Stimulated activated CD4-positive, alpha-beta T cell treated with anti-CD3 and anti-CD28 coated beads, TNF-alpha, amount 100 ng/mL, for 1 hour (primary cell): ENCODE measurements at regions not wholly inside any gene's neighbourhood (a gene's known extent, or its start where the extent isn't known, plus 50 kb on each side); places are given as distances from the start of the nearest gene placed in this dataset.

Experiments used
- DNase-seq, 3 donors: peaks; one replicate each; pipeline ENCODE4 v3.0.0-alpha.2; 2020; ENCODE audit warnings: low read depth in 3 of 3, low spot score in 1 of 3

DNA sequence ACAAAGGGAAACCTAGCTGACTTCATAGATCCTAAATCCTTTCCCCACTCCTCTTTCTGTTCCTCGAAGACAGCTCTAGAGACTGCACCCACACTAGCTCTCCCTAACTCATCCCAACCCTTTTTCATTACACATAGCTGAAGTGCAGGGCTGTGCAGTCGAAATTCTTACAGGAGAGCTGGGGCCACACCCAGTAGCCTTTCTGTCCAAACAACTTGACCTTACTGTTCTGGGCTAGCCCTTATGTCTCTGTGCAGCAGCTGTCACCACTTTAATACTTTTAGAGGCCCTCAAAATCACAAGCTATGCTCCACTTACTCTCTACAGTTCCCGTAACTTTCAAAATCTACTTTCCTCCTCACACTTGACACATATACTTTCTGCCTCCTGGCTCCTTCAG is 666.1 kb upstream of the PKDCC start:
- no peak for DNase-seq

DNA sequence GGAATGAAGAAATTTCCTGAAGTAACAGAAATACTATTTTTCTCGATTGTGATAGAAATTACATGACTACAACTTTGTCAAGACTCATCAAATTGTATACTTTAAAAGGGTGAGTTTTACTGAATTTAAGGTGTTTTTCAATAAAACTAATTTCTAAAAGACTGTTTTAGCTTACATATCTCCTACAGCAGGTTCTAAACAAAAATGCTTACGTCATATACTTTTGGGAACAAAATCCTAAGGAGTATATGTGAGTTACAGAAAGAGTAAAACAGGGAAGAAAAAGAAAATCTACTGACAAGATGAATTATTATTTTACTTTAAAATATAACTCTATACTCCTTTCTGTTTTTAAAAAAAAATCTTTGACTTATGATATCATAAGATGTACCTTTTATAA is 660.3 kb upstream of the PKDCC start:
- DNase-seq, result no peak

DNA sequence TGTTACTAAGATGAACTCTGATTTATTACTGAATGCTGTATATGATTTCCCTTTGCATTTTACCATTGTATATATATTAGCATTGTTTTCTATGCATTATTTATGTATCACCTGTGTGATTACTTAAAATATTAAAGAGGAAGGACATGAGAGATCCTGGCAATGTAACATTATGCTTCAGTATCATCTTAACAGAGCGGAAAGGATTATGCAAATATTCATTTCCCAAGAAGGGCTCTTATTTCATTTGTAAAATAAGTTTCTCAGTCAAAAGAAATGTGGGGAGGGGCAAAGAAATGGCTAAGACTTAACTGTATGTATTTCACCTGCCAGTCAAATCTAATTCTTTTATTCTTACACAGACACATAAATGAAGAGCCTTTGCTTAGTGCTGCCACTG is 654.2 kb upstream of the PKDCC start:
- DNase-seq, result no peak

DNA sequence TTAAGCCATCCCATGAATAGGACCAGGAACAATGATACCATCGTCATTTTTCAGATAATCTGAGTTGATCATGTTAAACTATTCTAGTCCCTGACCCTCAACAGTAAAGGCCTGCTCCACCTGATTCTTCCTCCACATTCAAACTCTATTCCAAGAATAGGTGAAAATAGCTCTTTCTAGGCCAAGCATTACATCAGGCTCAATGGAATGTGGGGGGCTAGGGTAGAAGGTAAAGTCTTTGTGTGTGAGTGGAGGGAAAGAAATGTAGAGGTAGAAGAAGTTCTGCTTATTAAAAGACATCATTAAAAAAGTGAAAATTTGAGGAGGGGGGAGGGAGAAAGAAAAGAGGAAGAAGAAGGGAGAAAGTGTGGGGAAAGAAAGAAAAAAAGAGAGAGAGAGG is 653.3 kb upstream of the PKDCC start:
- no peak for DNase-seq

DNA sequence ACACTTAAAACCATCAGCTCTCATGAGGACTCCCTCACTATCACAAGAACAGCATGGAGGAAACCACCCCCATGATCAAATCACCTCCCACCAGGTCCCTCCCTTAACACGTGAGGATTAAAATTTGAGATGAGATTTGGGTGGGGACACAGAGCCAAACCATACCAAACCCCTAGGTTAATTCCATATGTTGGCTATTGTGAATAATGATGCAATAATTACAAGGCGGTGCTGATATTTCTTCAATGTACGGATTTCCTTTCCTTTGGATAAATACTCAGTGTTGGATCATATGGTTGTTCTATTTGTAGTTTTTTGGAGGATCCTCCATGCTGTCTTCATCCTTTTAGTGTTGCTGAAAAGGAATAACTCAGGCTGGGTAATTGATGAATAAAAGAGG is 652.1 kb upstream of the PKDCC start:
- DNase-seq, result no peak

DNA sequence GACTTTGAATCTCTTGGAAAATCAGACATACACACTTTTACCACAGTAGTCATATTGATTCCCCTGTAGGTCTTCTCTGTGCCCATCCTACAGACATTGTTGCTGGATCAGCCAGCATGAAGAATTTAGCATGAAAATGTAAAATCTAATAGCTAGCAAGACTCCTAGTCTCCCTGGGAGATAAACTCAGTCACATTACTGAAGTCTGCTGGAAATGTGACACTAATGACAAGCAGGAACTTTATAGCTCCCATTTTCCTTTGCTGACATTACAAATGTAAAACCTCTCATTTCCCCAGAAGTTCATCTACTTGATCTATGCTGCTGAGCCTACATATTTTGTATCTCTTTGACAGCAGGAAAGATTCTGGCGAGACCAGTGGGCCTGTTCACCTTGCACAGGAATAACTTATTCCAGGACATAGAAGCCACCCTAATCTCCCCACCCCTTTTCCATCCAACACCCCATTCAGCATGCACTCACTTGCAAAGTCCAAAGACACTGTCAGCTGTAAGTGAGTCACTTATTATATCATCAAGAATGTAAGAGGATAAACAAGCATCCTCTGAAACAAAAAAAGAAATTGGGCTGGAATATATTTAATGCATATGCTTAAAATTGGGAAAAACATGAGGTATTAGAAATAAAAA is 648.3 kb upstream of the PKDCC start:
- no peak for DNase-seq

DNA sequence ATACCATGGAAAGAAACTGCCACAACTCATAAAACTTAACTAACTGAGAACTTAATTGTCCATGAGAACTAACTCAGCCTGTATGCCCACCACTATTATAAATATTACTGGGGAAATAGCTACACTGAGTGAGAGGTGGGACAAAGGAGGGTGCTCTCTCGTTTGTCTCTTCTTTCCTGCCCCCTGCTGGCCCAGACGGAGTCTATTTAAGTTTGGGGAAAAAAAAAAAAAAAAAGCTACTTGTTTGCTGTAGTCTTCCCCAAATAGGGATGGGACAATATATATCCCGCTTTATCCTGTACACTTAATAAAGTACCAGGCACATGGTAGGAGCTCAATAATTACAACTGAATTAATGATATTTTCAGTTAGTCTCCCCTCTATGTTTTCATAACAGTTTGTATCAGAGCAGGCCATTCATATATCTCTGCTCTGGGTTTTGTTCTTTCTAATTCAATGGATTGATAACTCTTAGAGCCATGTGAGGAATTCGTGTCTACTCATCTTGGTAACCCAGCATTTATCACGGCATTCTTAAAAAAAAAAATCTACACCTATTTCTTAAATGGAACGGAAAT is 647.6 kb upstream of the PKDCC start:
- no peak for DNase-seq

DNA sequence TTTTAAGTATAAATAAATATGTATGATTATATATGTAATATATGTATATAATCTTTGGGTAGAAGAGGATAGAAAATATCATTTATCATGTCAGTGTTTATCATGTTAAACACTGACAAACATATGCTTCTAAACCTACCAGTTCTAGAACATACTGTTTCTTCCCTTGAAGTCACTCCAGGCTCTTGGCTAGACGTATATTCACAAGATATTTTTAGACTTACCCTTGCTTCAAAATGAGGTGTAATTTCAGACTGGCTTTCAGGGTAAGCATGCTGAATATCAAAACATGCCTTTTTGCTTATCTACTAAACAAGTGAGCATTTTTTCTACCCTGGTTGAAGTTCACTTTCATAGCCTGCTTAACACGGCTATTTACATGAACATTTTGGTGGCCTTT is 642.4 kb upstream of the PKDCC start:
- DNase-seq, result no peak

DNA sequence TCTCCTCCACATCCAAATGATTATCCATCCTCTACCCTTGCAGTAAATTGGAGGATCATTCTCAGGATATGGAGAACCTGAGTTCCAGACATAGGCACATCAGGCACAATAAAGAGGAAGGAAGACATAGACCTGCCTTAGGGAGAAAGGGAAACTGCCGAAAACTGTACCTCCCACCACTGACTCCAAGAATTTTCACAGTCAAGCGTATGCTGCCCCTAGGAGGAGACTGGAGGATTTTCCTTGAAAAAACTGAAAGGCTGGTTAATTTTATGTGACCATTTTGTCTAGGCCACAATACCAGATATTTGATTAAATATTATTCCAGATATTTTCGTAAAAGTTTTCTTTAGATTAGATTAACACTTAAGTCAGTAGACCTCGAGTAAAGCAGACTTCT is 638.5 kb upstream of the PKDCC start:
- DNase-seq, result no peak

DNA sequence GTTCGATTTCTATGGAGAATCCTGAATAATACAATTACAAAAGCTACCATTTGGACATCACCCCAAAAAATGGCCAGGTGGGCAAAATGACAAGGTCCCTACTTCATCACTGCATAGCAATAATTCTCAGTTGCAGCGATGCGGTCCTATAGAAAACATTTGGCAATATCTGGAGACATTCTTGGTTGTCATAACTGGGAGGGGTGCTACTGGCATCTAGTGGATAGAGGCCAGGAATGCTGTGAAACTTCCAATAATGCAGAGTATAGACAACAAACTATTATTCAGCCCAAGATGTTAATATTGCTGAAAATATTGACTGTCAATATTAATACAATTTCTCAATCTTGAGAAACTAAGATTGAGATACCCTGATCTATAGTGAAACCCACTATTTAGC is 637.8 kb upstream of the PKDCC start:
- DNase-seq, result no peak

DNA sequence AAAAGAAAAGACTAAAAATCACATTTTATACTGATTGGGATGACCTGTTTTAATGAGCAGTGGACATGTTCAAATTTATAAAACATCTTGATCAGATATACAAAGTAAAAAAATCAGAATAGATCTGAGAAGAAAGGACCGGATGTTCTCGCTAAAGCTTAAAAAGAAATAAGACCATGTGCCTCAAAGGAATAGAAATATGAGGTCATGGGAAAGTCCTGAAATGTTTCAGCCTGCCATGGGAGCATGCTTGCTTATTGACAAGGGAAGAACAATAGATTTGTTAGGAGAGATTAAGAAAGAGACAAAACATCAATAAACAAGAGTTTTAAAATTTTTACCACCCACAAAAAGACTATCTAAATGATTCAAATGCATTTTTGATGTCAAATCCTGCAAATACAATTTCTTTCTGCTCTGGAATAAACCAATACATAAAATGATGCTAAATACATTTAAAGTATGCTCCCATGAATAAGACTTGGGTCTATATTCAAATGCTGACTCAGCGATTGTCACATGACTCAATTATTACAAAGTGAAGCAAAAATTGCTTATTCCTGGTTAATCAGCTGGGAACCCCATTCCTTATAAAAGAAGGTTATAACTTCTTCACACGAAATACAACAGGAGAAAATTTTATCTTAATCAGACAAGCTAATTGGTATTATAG is 633.9 kb upstream of the PKDCC start:
- no peak for DNase-seq

DNA sequence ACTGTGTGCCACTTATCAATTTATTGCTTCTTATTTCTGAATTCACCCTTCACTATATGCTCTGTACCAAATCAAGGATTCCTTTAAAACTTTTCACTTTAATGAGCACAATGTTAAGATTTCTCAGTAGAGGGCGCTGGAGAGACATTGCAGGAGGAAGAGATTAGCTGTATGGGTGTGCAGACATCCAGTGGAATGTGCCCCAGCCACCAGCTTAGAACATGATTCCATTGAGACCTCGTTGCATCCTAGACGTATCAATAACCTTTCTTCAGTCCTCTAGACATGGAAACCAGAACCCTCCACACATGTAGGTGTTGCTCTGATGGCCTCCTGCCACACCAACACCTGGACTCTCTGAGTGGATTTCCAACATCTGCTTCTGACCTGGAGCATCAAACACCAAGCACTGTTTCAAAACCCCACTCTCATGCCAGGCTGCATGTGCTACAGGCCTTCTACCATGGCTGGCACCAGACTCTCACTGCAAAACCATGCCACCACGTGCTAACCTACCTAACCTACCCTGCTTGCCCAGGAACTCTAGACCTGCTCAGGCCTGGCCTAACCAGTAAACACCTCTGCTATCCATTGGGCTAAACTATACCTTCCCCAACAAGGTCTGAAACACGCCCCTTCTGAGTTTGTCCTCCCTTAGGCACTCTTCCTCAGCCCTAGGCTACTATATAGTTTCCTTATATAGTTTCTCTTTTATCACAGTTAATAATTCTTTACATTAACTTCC is 633.2 kb upstream of the PKDCC start:
- DNase-seq, result no peak

DNA sequence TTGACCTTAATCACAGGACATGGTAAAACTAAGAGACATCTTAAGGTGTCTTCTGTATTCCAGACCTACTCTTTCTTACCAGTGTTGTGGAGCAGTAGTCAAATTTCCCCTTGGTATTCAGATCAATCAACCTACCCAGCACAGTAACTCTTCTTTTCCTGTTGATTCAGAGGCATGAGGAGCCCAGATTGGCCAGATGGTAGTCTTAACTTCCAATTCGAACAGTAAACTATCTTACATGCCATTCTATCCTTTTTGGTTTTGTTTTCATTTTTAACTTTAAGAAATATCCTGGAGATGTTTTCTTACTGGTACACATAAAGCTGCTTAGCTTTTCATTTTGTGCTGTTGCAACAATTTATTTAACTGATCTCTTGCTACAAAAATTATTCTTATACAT is 630.3 kb upstream of the PKDCC start:
- DNase-seq, result no peak

DNA sequence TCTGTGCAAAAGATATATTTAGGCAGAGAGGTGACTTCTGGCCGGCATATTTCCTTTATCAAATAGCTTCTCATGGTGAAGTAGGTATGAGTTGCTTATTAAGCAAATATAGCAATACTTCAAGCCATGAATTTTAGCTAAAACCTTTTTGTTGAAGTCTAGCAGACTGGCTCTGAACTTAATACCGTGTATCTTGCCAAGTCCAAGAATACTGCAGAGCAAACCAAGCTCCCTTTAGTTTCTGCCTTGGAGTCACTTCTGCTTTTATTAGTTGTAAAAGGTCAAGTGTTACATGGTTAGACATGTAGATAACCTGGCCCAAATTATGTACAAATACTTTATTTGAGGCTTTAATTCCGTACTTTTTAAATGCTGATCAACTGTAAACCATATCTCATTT is 627.6 kb upstream of the PKDCC start:
- DNase-seq, result no peak

DNA sequence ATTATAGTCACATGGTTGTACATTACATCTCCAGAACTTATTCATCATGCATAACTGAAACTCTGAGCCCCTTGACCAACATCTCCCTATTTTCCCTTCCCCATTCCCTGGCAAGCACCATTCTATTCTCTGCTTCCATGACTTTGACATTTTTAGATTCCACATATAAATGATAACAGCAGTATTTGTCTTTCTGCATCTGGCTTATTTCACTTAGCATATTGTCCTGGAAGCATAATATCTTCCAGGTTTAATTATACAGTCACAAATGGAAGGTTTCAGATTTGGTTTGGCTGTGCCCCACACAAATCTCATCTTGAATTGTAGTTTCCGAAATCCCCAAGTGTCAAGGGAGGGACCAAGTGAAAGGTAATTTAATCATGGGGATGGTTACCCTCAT is 626.9 kb upstream of the PKDCC start:
- DNase-seq, result no peak

DNA sequence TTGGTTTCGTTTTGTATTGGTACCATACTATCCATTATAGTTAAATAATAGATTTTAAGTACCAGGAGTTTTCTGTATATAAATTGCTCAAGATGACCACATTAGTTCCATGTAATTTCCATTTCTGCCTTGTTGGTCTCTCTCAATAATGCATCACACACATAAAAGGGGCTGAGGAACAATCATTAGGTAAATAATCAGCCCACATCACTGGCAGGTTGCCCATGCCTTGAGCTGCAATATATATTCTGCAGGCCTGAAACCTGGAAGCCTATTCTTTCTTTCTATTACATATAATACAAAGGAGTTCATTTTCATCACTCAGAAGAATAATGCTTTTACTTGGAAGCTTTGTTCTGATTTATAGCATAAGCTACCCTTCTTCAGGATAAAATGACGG is 616.1 kb upstream of the PKDCC start:
- no peak for DNase-seq

DNA sequence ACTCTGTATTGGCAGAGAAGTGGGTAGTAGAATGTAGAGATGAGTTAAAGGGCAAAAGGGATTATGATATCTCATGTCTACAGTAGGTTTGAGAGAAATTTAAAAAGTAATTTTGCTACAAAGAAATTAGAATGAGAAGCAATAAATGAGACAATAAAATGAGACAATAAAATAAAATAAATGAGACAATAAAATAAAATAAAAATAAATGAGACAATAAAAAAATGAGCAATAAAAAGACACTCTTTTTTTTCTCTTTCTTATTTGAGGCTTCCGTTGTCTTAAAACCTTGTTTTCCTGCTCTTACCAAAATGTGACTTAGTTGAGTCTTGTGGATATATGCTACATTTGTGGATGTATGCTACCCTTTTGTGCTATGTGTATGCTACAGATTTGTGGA is 615.4 kb upstream of the PKDCC start:
- no peak for DNase-seq

DNA sequence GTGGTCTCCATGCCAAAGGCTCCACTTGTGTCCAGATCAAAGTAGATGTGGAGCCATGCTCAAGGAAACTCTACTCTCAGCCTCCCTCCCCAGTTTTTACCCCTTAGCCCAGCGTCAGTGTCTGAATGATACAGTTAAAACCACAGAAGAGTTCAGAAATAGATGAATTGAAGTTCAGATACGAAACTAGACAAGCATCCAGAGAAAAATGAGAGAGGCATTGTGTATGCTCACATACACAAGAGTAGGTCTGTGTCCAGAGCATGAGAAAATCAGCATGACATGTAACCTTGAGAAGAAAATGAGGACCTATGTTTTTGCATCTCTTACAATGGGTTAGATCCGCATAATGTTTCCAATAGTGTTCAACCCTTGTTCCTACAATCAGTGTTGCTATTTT is 612.8 kb upstream of the PKDCC start:
- DNase-seq, result no peak

DNA sequence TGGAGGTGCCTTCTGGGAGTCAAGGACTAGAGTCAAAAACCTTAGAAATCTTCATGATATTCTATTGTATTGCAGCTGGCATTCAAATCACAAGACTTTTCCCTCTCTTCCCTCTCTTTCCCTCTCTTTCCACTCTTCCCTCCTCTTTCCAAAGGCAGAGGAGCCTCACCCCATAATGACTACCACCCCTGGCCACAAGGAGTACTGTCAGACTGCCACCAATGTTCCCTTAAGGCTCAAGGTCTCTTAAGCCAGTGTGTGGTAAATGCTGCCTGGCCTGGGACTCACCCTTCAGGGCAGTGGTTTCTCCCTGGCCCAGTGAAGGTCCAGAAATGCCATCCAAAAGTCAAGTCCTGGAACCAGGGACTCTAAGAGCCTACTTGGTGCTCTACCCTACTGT is 605.9 kb upstream of the PKDCC start:
- no peak for DNase-seq

DNA sequence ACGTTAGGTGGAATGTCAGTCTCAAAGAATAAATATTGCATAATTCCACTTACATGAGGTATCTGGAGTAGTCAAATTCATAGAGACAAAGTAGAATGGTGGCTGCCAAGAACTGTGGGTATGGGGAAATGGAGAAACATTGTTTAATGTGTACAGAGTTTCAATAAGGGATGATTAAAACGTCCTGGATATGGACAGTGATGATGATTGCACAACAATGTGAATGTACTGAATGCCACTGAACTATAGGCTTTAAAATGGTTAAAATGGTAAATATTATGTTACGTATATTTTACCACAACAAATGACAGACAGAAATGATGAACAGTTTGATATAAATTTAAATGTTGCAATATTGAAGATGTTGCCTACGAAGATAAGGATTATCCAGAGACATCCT is 602.0 kb upstream of the PKDCC start:
- DNase-seq, result no peak

DNA sequence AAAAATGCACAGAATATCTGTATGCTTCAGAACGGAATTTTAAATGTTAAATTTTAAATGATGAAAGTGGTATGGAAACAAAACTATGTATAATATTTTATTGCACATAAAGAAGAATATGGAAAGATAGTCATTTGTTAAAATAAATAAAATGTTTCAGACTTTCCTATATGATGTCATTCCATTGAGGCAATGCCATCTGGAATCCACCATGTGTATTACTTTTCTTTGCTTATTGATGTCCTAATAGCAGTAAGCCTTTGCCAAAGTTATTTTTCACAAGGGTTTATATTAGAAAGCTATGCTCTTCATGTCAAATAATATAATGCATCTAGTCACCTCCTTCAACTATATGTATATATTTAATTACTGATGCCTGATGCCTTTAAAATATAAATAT is 601.6 kb upstream of the PKDCC start:
- no peak for DNase-seq

DNA sequence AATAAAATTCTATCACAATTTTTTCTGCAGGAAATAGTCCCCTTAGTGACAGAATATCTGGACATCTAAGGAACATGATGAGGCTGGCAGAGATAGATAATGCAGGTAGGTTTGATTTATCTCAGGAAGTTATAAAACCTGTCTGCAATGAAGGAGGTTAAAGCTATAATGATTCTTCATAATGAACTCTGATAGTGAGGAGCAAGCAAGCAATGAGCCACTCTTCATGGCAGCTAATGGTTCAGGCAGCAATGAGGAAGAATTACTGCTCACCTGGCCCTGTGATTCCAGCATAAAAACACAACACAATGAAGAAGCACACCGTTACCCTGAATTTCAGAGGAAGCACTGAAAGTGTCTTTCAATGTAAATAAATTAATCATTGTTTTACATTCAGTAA is 599.6 kb upstream of the PKDCC start:
- no peak for DNase-seq
